ENCODE measurements at regions not wholly inside any gene's neighbourhood (a gene's known extent, or its start where the extent isn't known, plus 50 kb on each side); places are given as distances from the start of the nearest gene placed in this dataset.

GRCh38 chr15:95095250-95095649 lies 863.9 kb downstream of the MCTP2 start:
- DNase-seq, result no peak

GRCh38 chr15:95096651-95097050 lies 865.3 kb downstream of the MCTP2 start:
- no peak for DNase-seq

- DNase-seq, result no peak
Observed at GRCh38 chr15:95097361-95097760, 866.0 kb downstream of the MCTP2 start.

- no peak for DNase-seq
Observed at GRCh38 chr15:95105229-95105628, 873.9 kb downstream of the MCTP2 start.

GRCh38 chr15:95106801-95107200 lies 875.4 kb downstream of the MCTP2 start:
- no peak for DNase-seq

- DNase-seq, result no peak
Observed at GRCh38 chr15:95108673-95109072, 877.3 kb downstream of the MCTP2 start.

GRCh38 chr15:95111969-95112368 lies 880.6 kb downstream of the MCTP2 start:
- DNase-seq, result no peak

- DNase-seq, result no peak
Observed at GRCh38 chr15:95113041-95113440, 881.7 kb downstream of the MCTP2 start.

- DNase-seq, result no peak
Observed at GRCh38 chr15:95119041-95119610, 887.8 kb downstream of the MCTP2 start.

GRCh38 chr15:95120595-95120994 lies 889.2 kb downstream of the MCTP2 start:
- no peak for DNase-seq

- DNase-seq, result no peak
Observed at GRCh38 chr15:95121191-95121590, 889.8 kb downstream of the MCTP2 start.

GRCh38 chr15:95125803-95126202 lies 894.4 kb downstream of the MCTP2 start:
- DNase-seq, result no peak

GRCh38 chr15:95127356-95127755 lies 896.0 kb downstream of the MCTP2 start:
- no peak for DNase-seq

- DNase-seq, result no peak
Observed at GRCh38 chr15:95129574-95129973, 898.2 kb downstream of the MCTP2 start.

- DNase-seq, result no peak
Observed at GRCh38 chr15:95131131-95131556, 899.8 kb downstream of the MCTP2 start.

GRCh38 chr15:95132774-95133173 lies 901.4 kb downstream of the MCTP2 start:
- no peak for DNase-seq

GRCh38 chr15:95134431-95135110 lies 903.2 kb downstream of the MCTP2 start:
- no peak for DNase-seq

- DNase-seq, result no peak
Observed at GRCh38 chr15:95138604-95139270, 907.4 kb downstream of the MCTP2 start.

GRCh38 chr15:95141486-95141885 lies 910.1 kb downstream of the MCTP2 start:
- DNase-seq, result no peak

- no peak for DNase-seq
Observed at GRCh38 chr15:95142531-95142930, 911.2 kb downstream of the MCTP2 start.

GRCh38 chr15:95146481-95146880 lies 915.1 kb downstream of the MCTP2 start:
- DNase-seq, result no peak

- no peak for DNase-seq
Observed at GRCh38 chr15:95148183-95148582, 916.8 kb downstream of the MCTP2 start.

- no peak for DNase-seq
Observed at GRCh38 chr15:95149036-95149435, 917.7 kb downstream of the MCTP2 start.

- DNase-seq, result no peak
Observed at GRCh38 chr15:95149771-95150170, 918.4 kb downstream of the MCTP2 start.

All from NCI-H146 (cell line).